MM.1S (cell line): ENCODE measurements at regions not wholly inside any gene's neighbourhood (a gene's known extent, or its start where the extent isn't known, plus 50 kb on each side); places are given as distances from the start of the nearest gene placed in this dataset.

Source experiments
- CTCF ChIP-seq: fragments of 300-600 bp; sonication (generic); IDR thresholded peaks from 2 replicates; pipeline ENCODE4 v1.5.1; 2016; ENCODE audit warnings: antibody characterized with exemption, low read length, mixed read lengths
- EZH2phosphoT487 ChIP-seq: fragments of 300-600 bp; sonication (generic); IDR thresholded peaks from 2 replicates; pipeline ENCODE4 v1.6.1; 2018; ENCODE audit warnings: antibody characterized with exemption, low read length

GRCh38 chr7:138354066-138354465 lies 106.0 kb upstream of the TRIM24 start:
- TF ChIP-seq CTCF = no peak
- TF ChIP-seq EZH2phosphoT487 = no peak
